PC-9 (cell line): ENCODE measurements at regions not wholly inside any gene's neighbourhood (a gene's known extent, or its start where the extent isn't known, plus 50 kb on each side); places are given as distances from the start of the nearest gene placed in this dataset.

Source experiments
- BruUV-seq: library from RNA; stranded (reverse); fragments of 400-500 nt; replicated peaks from 2 replicates; lab custom pipeline; 2021; lab: Mats Ljungman, UMichigan
- CTCF ChIA-PET: fragments of 300-600 bp; sonication (Branson Sonifier 250); formaldehyde crosslinking; loops from one replicate; lab custom pipeline; 2022; ENCODE audit warnings: antibody characterized with exemption; lab: Charles Lee
- POLR2A ChIA-PET: fragments of 300-600 bp; sonication (Branson Sonifier 250); formaldehyde crosslinking; loops from one replicate; lab custom pipeline; 2022; ENCODE audit warnings: antibody characterized with exemption; ENCODE audit not compliant: unreplicated experiment; lab: Charles Lee
- DNase-seq, 2 experiments: peaks; one replicate each; pipeline versions ENCODE4 v3.0.0 to v3.0.0-alpha.2; 2015 to 2022; ENCODE audit warnings: mixed read lengths in 1 of 2
- H2AFZ ChIP-seq: fragments of 200-600 bp; sonication (generic); 2 replicates; pipeline ENCODE4 v1.8.1; 2017; ENCODE audit warnings: antibody characterized with exemption
- H3F3A ChIP-seq: fragments of 200-600 bp; sonication (generic); 2 replicates; pipeline ENCODE4 v1.8.1; 2017; ENCODE audit warnings: antibody characterized with exemption, mild to moderate bottlenecking, low read depth; ENCODE audit not compliant: insufficient read depth
- H3K27ac ChIP-seq: fragments of 200-600 bp; sonication (generic); 2 replicates; pipeline ENCODE4 v1.6.1; 2016; ENCODE audit warnings: mixed run types
- H3K27me3 ChIP-seq: fragments of 200-600 bp; sonication (generic); 2 replicates; pipeline ENCODE4 v1.6.1; 2016; ENCODE audit warnings: low read depth, mixed run types; ENCODE audit not compliant: insufficient read depth
- H3K36me3 ChIP-seq: fragments of 200-600 bp; sonication (generic); 2 replicates; pipeline ENCODE4 v1.6.1; 2016; ENCODE audit warnings: low read depth, mixed run types
- H3K4me1 ChIP-seq: fragments of 200-600 bp; sonication (generic); replicated peaks from 2 replicates; pipeline ENCODE4 v1.6.1; 2016; ENCODE audit warnings: mixed run types; ENCODE audit not compliant: insufficient read depth
- H3K4me2 ChIP-seq: fragments of 200-600 bp; sonication (generic); 2 replicates; pipeline ENCODE4 v1.6.1; 2017; ENCODE audit warnings: mixed run types
- H3K4me3 ChIP-seq: fragments of 200-600 bp; sonication (generic); 2 replicates; pipeline ENCODE4 v1.6.1; 2016; ENCODE audit warnings: mixed run types
- H3K79me2 ChIP-seq: fragments of 200-600 bp; sonication (generic); 2 replicates; pipeline ENCODE4 v1.6.1; 2017; ENCODE audit warnings: low read depth, mixed run types
- H3K9me2 ChIP-seq: fragments of 200-600 bp; sonication (generic); 2 replicates; pipeline ENCODE4 v1.8.1; 2017; ENCODE audit warnings: mild to moderate bottlenecking; ENCODE audit not compliant: insufficient read depth
- H3K9me3 ChIP-seq: fragments of 200-600 bp; sonication (generic); 2 replicates; pipeline ENCODE4 v1.8.1; 2016; ENCODE audit warnings: low read depth; ENCODE audit not compliant: insufficient read depth
- H4K20me1 ChIP-seq: fragments of 200-600 bp; sonication (generic); 2 replicates; pipeline ENCODE4 v1.8.1; 2017; ENCODE audit not compliant: insufficient read depth
- CTCF ChIP-seq: fragments of 200-600 bp; sonication (generic); conservative IDR thresholded peaks from 2 replicates; pipeline ENCODE4 v1.6.1; 2017; ENCODE audit warnings: mixed run types, antibody characterized with exemption, mild to moderate bottlenecking, moderate library complexity
- EZH2 ChIP-seq: fragments of 200-600 bp; sonication (generic); IDR thresholded peaks from 2 replicates; pipeline ENCODE4 v1.8.0; 2017; ENCODE audit warnings: antibody characterized with exemption, low read depth
- intact Hi-C: fragments of 100-400 bp; cut with micrococcal nuclease; formaldehyde crosslinking; loops from one replicate; pipeline ENCODE4 v1.10.0; 2022; ENCODE audit not compliant: unreplicated experiment

- H2AFZ ChIP-seq: no peak overlapping the region
- H4K20me1 ChIP-seq: no peaks in the 10 kb centered on the region
- H3K9me3 ChIP-seq: no peaks in the 10 kb centered on the region
- no peaks in the 10 kb centered on the region for H3K4me1 ChIP-seq
- no peaks in the 10 kb centered on the region for H3K27me3 ChIP-seq
- H3K27ac ChIP-seq: no peak overlapping the region
- H3K4me2 ChIP-seq: no peak overlapping the region
- intact Hi-C loops: no loop called here
- H3K79me2 ChIP-seq: no peaks in the 10 kb centered on the region
- H3K36me3 ChIP-seq: no peaks in the 10 kb centered on the region
- DNase-seq: no peak
- no peaks in the 10 kb centered on the region for H3F3A ChIP-seq
- CTCF ChIA-PET: no interaction called here
- TF ChIP-seq CTCF (no peak), EZH2 (no peak)
- H3K9me2 ChIP-seq: no peaks in the 10 kb centered on the region
- POLR2A ChIA-PET: no interaction called here
- H3K4me3 ChIP-seq: no peak overlapping the region
- no TSS peak for BruUV-seq
Observed at GRCh38 chr16:65355706-65356105, 233.8 kb upstream of the CDH11 start.

GRCh38 chr16:65353183-65353582 is 231.3 kb upstream of the CDH11 start:
- Histone ChIP-seq H3K4me3 (no peak overlapping the region), H3K4me1 (no peaks in the 10 kb centered on the region), H3K79me2 (no peaks in the 10 kb centered on the region), H3K27me3 (no peaks in the 10 kb centered on the region), H3K27ac (no peak overlapping the region), H4K20me1 (no peaks in the 10 kb centered on the region), H3K36me3 (no peaks in the 10 kb centered on the region), H3K9me2 (no peaks in the 10 kb centered on the region), H3F3A (no peaks in the 10 kb centered on the region), H2AFZ (no peak overlapping the region), H3K4me2 (no peak overlapping the region), H3K9me3 (no peaks in the 10 kb centered on the region)
- no peak for DNase-seq
- CTCF ChIA-PET: no interaction called here
- POLR2A ChIA-PET: no interaction called here
- intact Hi-C loops: no loop called here
- TF ChIP-seq CTCF (no peak), EZH2 (no peak)
- no TSS peak for BruUV-seq

DNA sequence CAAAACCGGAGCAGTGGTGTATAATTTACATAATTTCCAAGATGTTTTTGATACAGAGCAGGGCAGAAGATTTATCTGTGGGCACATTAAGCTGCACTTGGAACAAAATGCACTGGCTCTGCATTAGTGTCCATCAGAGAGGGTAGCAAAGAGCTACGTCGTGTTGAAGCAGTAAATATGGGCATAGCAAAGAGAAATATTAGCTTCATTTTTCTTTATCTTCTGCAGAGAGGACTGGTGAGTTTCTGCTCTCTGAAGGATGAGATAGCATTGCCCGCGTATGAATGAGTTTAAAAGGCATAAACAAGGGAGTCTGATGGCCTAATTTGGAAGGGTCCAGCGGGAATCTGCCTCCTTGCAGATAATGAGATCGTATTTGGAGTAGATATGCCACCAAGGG is 227.8 kb upstream of the CDH11 start:
- POLR2A ChIA-PET: no interaction called here
- Histone ChIP-seq H2AFZ (no peak overlapping the region), H3K9me3 (no peaks in the 10 kb centered on the region), H3K36me3 (no peaks in the 10 kb centered on the region), H3K79me2 (no peaks in the 10 kb centered on the region), H3K9me2 (0 out of 2 replicates have a peak, but pooled peaks cover 4% of the 10 kb centered on the region), H3K4me3 (no peak overlapping the region), H4K20me1 (no peaks in the 10 kb centered on the region), H3K27ac (no peak overlapping the region), H3K4me2 (no peak overlapping the region), H3K27me3 (no peaks in the 10 kb centered on the region), H3K4me1 (no peaks in the 10 kb centered on the region), H3F3A (no peaks in the 10 kb centered on the region)
- TF ChIP-seq CTCF (no peak), EZH2 (no peak)
- CTCF ChIA-PET: no interaction called here
- DNase-seq: no peak
- intact Hi-C loops: no loop called here
- no TSS peak for BruUV-seq
